CD4-positive, alpha-beta T cell treated with Interleukin-6 for 4 hours (primary cell): ENCODE measurements at regions not wholly inside any gene's neighbourhood (a gene's known extent, or its start where the extent isn't known, plus 50 kb on each side); places are given as distances from the start of the nearest gene placed in this dataset.
A peak's percentile ranks its signal among the peaks of the same experiment; 100 is the strongest.
"Not testable (repeated sequence)": the region's sequence is repeated elsewhere in the genome, so short reads cannot be mapped to it uniquely, and the experiment has no call there.

ENCODE experiments used
- DNase-seq: peaks from one replicate; pipeline ENCODE4 v3.0.0-alpha.2; 2020; ENCODE audit warnings: mixed read lengths

GRCh38 chr16:8182761-8183160 lies 407.6 kb downstream of the TMEM114 start:
- DNase-seq, result no peak

- no peak for DNase-seq
These were observed 410.7 kb downstream of the TMEM114 start for GRCh38 chr16:8179615-8180014.

- DNase-seq, result no peak
These were observed 412.0 kb downstream of the TMEM114 start for GRCh38 chr16:8178271-8178670.

GRCh38 chr16:8175411-8175810 lies 414.9 kb downstream of the TMEM114 start:
- DNase-seq, result no peak

- DNase-seq, result peak; percentile 8
These were observed 417.1 kb downstream of the TMEM114 start for GRCh38 chr16:8173111-8173644.

GRCh38 chr16:8172551-8172950 lies 417.8 kb downstream of the TMEM114 start:
- DNase-seq, result no peak

- DNase-seq, result no peak
These were observed 422.3 kb downstream of the TMEM114 start for GRCh38 chr16:8168016-8168415.

- no peak for DNase-seq
These were observed 422.9 kb downstream of the TMEM114 start for GRCh38 chr16:8167436-8167835.

GRCh38 chr16:8158051-8158450 lies 432.3 kb downstream of the TMEM114 start:
- no peak for DNase-seq

GRCh38 chr16:8155275-8155674 lies 435.0 kb downstream of the TMEM114 start:
- no peak for DNase-seq

GRCh38 chr16:8146256-8147012 lies 443.9 kb downstream of the TMEM114 start:
- DNase-seq, result no peak

- DNase-seq, result no peak
These were observed 451.6 kb downstream of the TMEM114 start for GRCh38 chr16:8138666-8139065.

- no peak for DNase-seq
These were observed 452.7 kb downstream of the TMEM114 start for GRCh38 chr16:8137606-8138005.

- DNase-seq, result no peak
These were observed 460.1 kb downstream of the TMEM114 start for GRCh38 chr16:8130197-8130596.

GRCh38 chr16:8127070-8127469 lies 463.2 kb downstream of the TMEM114 start:
- DNase-seq, result no peak

GRCh38 chr16:8126313-8126712 lies 464.0 kb downstream of the TMEM114 start:
- DNase-seq, result no peak

GRCh38 chr16:8120001-8120400 lies 470.3 kb downstream of the TMEM114 start:
- DNase-seq, result no peak

GRCh38 chr16:8115814-8116213 lies 474.5 kb downstream of the TMEM114 start:
- no peak for DNase-seq

GRCh38 chr16:8114941-8115340 lies 475.4 kb downstream of the TMEM114 start:
- not testable (repeated sequence) for DNase-seq

- DNase-seq, result no peak
These were observed 476.5 kb downstream of the TMEM114 start for GRCh38 chr16:8113843-8114242.

- no peak for DNase-seq
These were observed 479.5 kb downstream of the TMEM114 start for GRCh38 chr16:8110572-8111514.

GRCh38 chr16:8109510-8110369 lies 480.6 kb downstream of the TMEM114 start:
- no peak for DNase-seq
